ENCODE measurements at regions not wholly inside any gene's neighbourhood (a gene's known extent, or its start where the extent isn't known, plus 50 kb on each side); places are given as distances from the start of the nearest gene placed in this dataset.

- Histone ChIP-seq H3K4ac (ENCODE audit: low read depth, low read length) (no peak overlapping the region), H4K5ac (ENCODE audit: low read depth, low read length) (no peak overlapping the region), H3K23ac (ENCODE audit: low read depth, low read length) (no peak overlapping the region), H3K4me2 (ENCODE audit: low read depth, low read length) (no peak overlapping the region), H4K8ac (ENCODE audit: low read depth in 2 of 2, low read length in 2 of 2) (no peak overlapping the region), H2AK5ac (ENCODE audit: low read depth, low read length) (no peak overlapping the region), H2AFZ (replicated peaks; ENCODE audit: low read length, poor library complexity) (no peak overlapping the region), H3K4me1 (ENCODE audit: control insufficient read depth, insufficient read depth, low read length) (no peaks in the 10 kb centered on the region), H3K79me1 (ENCODE audit: low read depth in 1 of 2, low read length in 2 of 2) (no peaks in the 10 kb centered on the region), H2BK5ac (ENCODE audit: low read depth, low read length, poor library complexity, severe bottlenecking) (no peak overlapping the region), H3K14ac (replicated peaks; ENCODE audit: low read depth, low read length) (no peak overlapping the region), H3K27ac (ENCODE audit: insufficient read depth, low read length) (no peak overlapping the region), H3K56ac (ENCODE audit: extremely low read depth, insufficient read depth, low read length) (no peak overlapping the region), H2BK20ac (ENCODE audit: low read depth, low read length) (no peak overlapping the region), H3K9me1 (ENCODE audit: insufficient read depth, low read length) (no peaks in the 10 kb centered on the region), H3K9me3 (ENCODE audit: control insufficient read depth, insufficient read depth, low read length) (no peaks in the 10 kb centered on the region), H4K91ac (ENCODE audit: insufficient read depth, low read depth, low read length) (no peak overlapping the region), H2BK120ac (ENCODE audit: low read depth, low read length) (no peak overlapping the region), H3K18ac (ENCODE audit: low read depth, low read length) (no peak overlapping the region), H2AK9ac (replicated peaks; ENCODE audit: low read depth, low read length, poor library complexity) (no peak overlapping the region), H3K27me3 (ENCODE audit: control insufficient read depth, insufficient read depth, low read length) (no peaks in the 10 kb centered on the region), H3K36me3 (ENCODE audit: control insufficient read depth, insufficient read depth, low read length) (no peaks in the 10 kb centered on the region), H4K20me1 (ENCODE audit: insufficient read depth, low read length) (no peaks in the 10 kb centered on the region), H2BK15ac (ENCODE audit: low read depth, low read length) (no peak overlapping the region), H3K9ac (ENCODE audit: low read depth, low read length) (no peak overlapping the region), H3K4me3 (ENCODE audit: insufficient read depth, low read depth, low read length) (no peak overlapping the region)
- ChIA-PET POLR2A (ENCODE audit: unreplicated experiment) (no interaction called here), CTCF (no interaction called here)
- TF ChIP-seq POLR2A (IDR thresholded peaks at IDR 0.05; ENCODE audit: low read depth, low read length), result no peak
- TF ChIP-seq MXI1 (IDR thresholded peaks at IDR 0.05; ENCODE audit: borderline replicate concordance, low read depth, low read length), result no peak
- no peak for TF ChIP-seq CEBPB (IDR thresholded peaks at IDR 0.05; ENCODE audit: low read depth, low read length)
- dilution Hi-C loops (cut with HindIII; ENCODE audit: low sequenced_read_pairs, unreplicated experiment) (no loop called here), in situ Hi-C loops (cut with MboI; ENCODE audit: low sequenced_read_pairs) (no loop called here), intact Hi-C loops (cut with micrococcal nuclease) (no loop called here)
- no CpG with 5 or more reads among the region's 2 CpGs for WGBS, 2 experiments (ENCODE audit: extremely low coverage in 2 of 2, insufficient read length in 1 of 2)
- no TSS peak for BruUV-seq (replicated peaks)
- ATAC-seq (ENCODE audit: low read depth) (no peak), DNase-seq (no peak)
Measured at GRCh38 chr14:38824706-38825105, 278.3 kb downstream of the SEC23A start.
